Type B pancreatic cell (in vitro differentiated cells): ENCODE measurements at regions not wholly inside any gene's neighbourhood (a gene's known extent, or its start where the extent isn't known, plus 50 kb on each side); places are given as distances from the start of the nearest gene placed in this dataset.
A peak's percentile ranks its signal among the peaks of the same experiment; 100 is the strongest.

Source experiments
- DNase-seq: peaks from one replicate; pipeline ENCODE4 v3.0.0; 2021; ENCODE audit warnings: mixed read lengths; ENCODE audit not compliant: unreplicated experiment; ENCODE audit errors: extremely low spot score
- H3K27ac Mint-ChIP-seq: 2 replicates; pipeline ENCODE4 v1.8.0; 2021; ENCODE audit warnings: mild to moderate bottlenecking, mixed read lengths
- H3K27me3 Mint-ChIP-seq: 2 replicates; pipeline ENCODE4 v1.8.0; 2021; ENCODE audit warnings: mixed read lengths
- H3K36me3 Mint-ChIP-seq: 2 replicates; pipeline ENCODE4 v1.8.0; 2021; ENCODE audit warnings: mixed read lengths
- H3K4me1 Mint-ChIP-seq: one replicate; pipeline ENCODE4 v1.8.0; 2021; ENCODE audit warnings: mixed read lengths; ENCODE audit not compliant: unreplicated experiment
- H3K4me3 Mint-ChIP-seq: 2 replicates; pipeline ENCODE4 v1.8.0; 2021; ENCODE audit warnings: mild to moderate bottlenecking, mixed read lengths
- H3K9me3 Mint-ChIP-seq: 2 replicates; pipeline ENCODE4 v1.8.0; 2021; ENCODE audit warnings: mixed read lengths
- TF ChIP-seq, protein P1 (sequence below): fragments of 200-600 bp; sonication (generic); conservative IDR thresholded peaks from 2 replicates; pipeline ENCODE4 v1.5.0; 2021; ENCODE audit warnings: antibody characterized with exemption, mild to moderate bottlenecking

DNA sequence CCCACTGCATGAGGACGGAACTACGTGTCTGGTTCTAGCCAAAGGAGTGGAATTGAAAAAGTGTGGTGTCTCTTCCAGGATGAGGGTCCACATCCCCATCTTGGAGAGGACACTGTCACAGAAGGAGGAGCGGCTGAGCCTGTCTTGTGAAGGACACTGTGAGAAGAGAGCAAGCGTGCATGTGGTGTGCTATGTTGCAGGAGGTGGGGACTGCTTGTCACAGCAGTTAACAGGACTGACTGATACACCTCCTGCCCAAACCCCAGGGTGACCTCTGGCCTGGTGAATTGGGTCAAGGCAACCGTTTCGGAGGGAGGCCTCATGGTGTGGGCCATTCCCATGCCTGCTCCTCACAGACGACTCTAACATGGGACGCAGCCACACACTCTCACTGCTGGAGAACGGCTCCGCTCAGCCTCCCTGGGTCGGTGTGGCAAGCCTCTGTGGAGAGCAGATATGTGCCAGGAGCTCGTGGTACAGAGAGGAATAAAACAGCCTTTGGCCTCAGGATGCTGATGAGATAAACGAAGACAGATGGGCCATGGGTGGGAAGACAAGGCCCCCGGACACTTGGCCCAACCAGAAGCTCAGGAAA, 56.4 kb upstream of the RBFOX3 start:
- no peak overlapping the region for H3K27ac Mint-ChIP-seq
- DNase-seq, result no peak

DNA sequence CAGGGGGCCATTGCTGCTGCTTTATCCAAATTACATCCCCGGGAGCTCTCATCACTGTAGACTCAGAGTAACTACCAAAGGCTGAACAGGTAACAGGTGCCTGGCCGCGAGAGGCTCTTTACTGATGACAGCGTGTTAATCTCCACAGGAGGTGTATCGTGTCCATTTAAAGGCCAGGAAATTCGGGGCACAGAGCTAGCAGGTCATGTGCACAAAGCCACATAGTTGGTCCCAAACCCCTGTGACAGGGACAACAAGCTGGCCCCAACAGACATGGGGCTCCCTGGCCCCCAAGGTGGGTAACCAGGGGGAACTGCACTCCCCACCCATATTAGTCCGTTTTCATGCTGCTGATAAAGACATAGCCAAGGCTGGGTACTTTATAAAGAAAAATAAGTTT, 55.3 kb upstream of the RBFOX3 start:
- TF ChIP-seq, protein P1, sequence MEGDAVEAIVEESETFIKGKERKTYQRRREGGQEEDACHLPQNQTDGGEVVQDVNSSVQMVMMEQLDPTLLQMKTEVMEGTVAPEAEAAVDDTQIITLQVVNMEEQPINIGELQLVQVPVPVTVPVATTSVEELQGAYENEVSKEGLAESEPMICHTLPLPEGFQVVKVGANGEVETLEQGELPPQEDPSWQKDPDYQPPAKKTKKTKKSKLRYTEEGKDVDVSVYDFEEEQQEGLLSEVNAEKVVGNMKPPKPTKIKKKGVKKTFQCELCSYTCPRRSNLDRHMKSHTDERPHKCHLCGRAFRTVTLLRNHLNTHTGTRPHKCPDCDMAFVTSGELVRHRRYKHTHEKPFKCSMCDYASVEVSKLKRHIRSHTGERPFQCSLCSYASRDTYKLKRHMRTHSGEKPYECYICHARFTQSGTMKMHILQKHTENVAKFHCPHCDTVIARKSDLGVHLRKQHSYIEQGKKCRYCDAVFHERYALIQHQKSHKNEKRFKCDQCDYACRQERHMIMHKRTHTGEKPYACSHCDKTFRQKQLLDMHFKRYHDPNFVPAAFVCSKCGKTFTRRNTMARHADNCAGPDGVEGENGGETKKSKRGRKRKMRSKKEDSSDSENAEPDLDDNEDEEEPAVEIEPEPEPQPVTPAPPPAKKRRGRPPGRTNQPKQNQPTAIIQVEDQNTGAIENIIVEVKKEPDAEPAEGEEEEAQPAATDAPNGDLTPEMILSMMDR, result no peak
- no peak overlapping the region for H3K4me3 Mint-ChIP-seq
- H3K36me3 Mint-ChIP-seq, result no peaks in the 10 kb centered on the region
- H3K9me3 Mint-ChIP-seq, result no peaks in the 10 kb centered on the region
- H3K27ac Mint-ChIP-seq, result no peak overlapping the region
- peaks cover 10% of the 10 kb centered on the region for H3K4me1 Mint-ChIP-seq
- peaks cover 7% of the 10 kb centered on the region for H3K27me3 Mint-ChIP-seq
- no peak for DNase-seq

More for the DNA sequence above, 56.4 kb upstream of the RBFOX3 start:
- TF ChIP-seq, protein P1, result no peak
- no peaks in the 10 kb centered on the region for H3K36me3 Mint-ChIP-seq
- no peaks in the 10 kb centered on the region for H3K9me3 Mint-ChIP-seq
- peaks cover 10% of the 10 kb centered on the region for H3K4me1 Mint-ChIP-seq
- H3K27me3 Mint-ChIP-seq, result peaks cover 9% of the 10 kb centered on the region
- no peak overlapping the region for H3K4me3 Mint-ChIP-seq

DNA sequence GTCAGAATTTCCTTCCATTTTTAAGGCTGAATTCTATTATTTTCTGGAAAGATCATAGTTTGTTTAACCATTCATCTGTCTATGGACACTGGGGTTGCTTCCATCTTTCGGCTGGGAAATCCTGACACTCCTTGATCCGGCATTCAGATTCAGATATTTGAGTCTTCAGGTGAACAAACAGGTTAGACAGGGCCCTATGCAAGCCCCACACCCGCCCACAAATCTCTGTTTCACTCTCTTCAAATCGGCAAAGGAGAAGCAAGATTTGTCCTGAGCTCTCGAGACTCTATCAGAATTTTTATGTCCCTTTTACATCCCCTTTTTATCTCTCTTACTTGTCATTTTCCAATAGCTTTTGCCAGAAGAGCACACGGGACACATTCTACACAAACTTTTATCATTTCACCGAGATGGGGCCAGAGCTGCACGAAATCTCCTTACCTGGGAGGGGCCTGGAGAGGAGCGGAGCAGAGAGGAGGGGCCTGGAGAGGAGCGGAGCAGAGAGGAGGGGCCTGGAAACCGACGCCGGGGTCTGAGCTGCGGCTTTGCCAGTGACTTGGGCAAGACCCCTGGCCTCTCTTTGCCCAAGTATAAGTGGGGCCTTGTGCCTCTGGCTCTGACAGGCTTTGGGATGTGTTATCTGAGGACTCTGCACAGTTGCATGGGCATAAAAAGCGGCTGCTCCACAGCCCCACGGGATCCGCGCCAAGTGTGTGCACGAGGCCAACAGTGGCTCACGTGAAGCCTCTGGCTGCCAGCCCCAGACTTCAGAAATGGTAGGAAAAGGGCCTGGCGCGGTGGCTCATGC, 54.3 kb upstream of the RBFOX3 start:
- peak; percentile 63 for DNase-seq
- peaks cover 10% of the 10 kb centered on the region for H3K4me1 Mint-ChIP-seq
- H3K4me3 Mint-ChIP-seq, result peak overlapping the region; percentile 87
- H3K9me3 Mint-ChIP-seq, result no peaks in the 10 kb centered on the region
- TF ChIP-seq, protein P1, result no peak
- H3K36me3 Mint-ChIP-seq, result no peaks in the 10 kb centered on the region
- H3K27ac Mint-ChIP-seq, result peak overlapping the region; percentile 95
- H3K27me3 Mint-ChIP-seq, result peaks cover 7% of the 10 kb centered on the region

DNA sequence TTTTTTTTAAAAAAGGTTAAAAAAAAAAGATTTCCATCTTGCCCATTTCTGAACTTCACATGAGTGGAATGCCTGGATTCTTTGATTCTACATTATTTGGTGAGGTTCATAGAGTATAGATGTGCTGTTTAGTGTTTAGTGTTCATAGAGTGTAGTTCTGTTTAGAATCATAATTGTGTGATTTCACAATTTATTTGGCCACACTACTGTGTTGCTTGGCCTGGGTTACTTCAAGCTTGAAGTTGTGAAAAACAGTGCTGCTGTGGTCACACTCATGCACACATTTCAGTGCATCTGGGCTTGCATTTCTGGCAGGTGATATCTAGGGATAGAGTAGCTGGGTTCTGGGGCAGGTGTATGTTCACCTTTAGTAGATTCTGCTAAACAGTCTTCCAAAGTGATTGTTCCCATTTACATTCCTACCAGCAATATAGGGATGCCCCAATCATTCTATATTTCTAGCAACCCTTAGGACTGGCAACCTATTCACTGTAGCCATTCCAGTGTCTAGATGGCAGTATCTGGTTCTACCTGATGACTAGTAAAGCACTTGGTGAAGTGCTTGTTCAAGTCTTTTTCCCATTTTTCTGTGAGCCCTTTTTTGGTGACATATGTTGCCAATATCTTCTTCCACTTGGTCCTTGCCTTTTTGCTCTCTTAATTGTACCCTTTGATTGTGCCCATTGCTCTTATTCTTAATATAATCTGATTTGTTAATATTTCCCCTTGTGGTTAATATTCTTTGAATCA, 50.6 kb upstream of the RBFOX3 start:
- DNase-seq, result no peak
- Mint-ChIP-seq H3K36me3 (no peaks in the 10 kb centered on the region), H3K27me3 (peaks cover 10% of the 10 kb centered on the region), H3K4me1 (peaks cover 20% of the 10 kb centered on the region), H3K27ac (no peak overlapping the region), H3K9me3 (no peaks in the 10 kb centered on the region), H3K4me3 (no peak overlapping the region)
- TF ChIP-seq, protein P1, result no peak
